Activated gamma-delta T cell (primary cell): ENCODE measurements at regions not wholly inside any gene's neighbourhood (a gene's known extent, or its start where the extent isn't known, plus 50 kb on each side); places are given as distances from the start of the nearest gene placed in this dataset.
"Not testable (repeated sequence)": the region's sequence is repeated elsewhere in the genome, so short reads cannot be mapped to it uniquely, and the experiment has no call there.

Source experiments
- DNase-seq: peaks from one replicate; lab custom pipeline; 2025; lab: John Stamatoyannopoulos, UW

- DNase-seq, result no peak
Measured at GRCh38 chr5:125685771-125686170, 737.4 kb upstream of the GRAMD2B start.

- DNase-seq, result not testable (repeated sequence)
Measured at GRCh38 chr5:125691738-125692530, 731.3 kb upstream of the GRAMD2B start.

- DNase-seq, result no peak
Measured at GRCh38 chr5:125695996-125696655, 727.1 kb upstream of the GRAMD2B start.

- no peak for DNase-seq
Measured at GRCh38 chr5:125696762-125697161, 726.4 kb upstream of the GRAMD2B start.

- DNase-seq, result no peak
Measured at GRCh38 chr5:125698420-125698819, 724.8 kb upstream of the GRAMD2B start.

- no peak for DNase-seq
Measured at GRCh38 chr5:125699860-125700259, 723.3 kb upstream of the GRAMD2B start.

- DNase-seq, result no peak
Measured at GRCh38 chr5:125700380-125700861, 722.8 kb upstream of the GRAMD2B start.

- no peak for DNase-seq
Measured at GRCh38 chr5:125703616-125704015, 719.6 kb upstream of the GRAMD2B start.

- DNase-seq, result no peak
Measured at GRCh38 chr5:125704888-125705287, 718.3 kb upstream of the GRAMD2B start.

- DNase-seq, result no peak
Measured at GRCh38 chr5:125708583-125708982, 714.6 kb upstream of the GRAMD2B start.

- no peak for DNase-seq
Measured at GRCh38 chr5:125710745-125711144, 712.5 kb upstream of the GRAMD2B start.

- DNase-seq, result no peak
Measured at GRCh38 chr5:125712397-125712796, 710.8 kb upstream of the GRAMD2B start.

GRCh38 chr5:125713109-125713805 lies 710.0 kb upstream of the GRAMD2B start:
- DNase-seq, result no peak

GRCh38 chr5:125715216-125715615 lies 708.0 kb upstream of the GRAMD2B start:
- no peak for DNase-seq

- DNase-seq, result no peak
Measured at GRCh38 chr5:125717209-125717608, 706.0 kb upstream of the GRAMD2B start.

- no peak for DNase-seq
Measured at GRCh38 chr5:125719681-125720347, 703.4 kb upstream of the GRAMD2B start.

GRCh38 chr5:125720348-125720685 lies 702.9 kb upstream of the GRAMD2B start:
- DNase-seq, result no peak

GRCh38 chr5:125720721-125721120 lies 702.5 kb upstream of the GRAMD2B start:
- no peak for DNase-seq

- DNase-seq, result no peak
Measured at GRCh38 chr5:125722550-125722949, 700.7 kb upstream of the GRAMD2B start.

- no peak for DNase-seq
Measured at GRCh38 chr5:125725691-125726090, 697.5 kb upstream of the GRAMD2B start.

GRCh38 chr5:125743939-125744338 lies 679.3 kb upstream of the GRAMD2B start:
- DNase-seq, result no peak

GRCh38 chr5:125746917-125747316 lies 676.3 kb upstream of the GRAMD2B start:
- DNase-seq, result no peak
